Activated T-helper 1 cell treated with anti-CD3 and anti-CD28 coated beads, Interleukin-12 subunit alpha, Interleukin-12 subunit beta, Interleukin-2, Interleukin-4 antibody, amounts not matched to agents 30 ng/mL and 10 ng/mL and 1 ng/mL, durations not matched to agents 14 hours and 24 hours and 36 hours (primary cell): ENCODE measurements at regions not wholly inside any gene's neighbourhood (a gene's known extent, or its start where the extent isn't known, plus 50 kb on each side); places are given as distances from the start of the nearest gene placed in this dataset.

Experiments used
- DNase-seq: peaks from one replicate; pipeline ENCODE4 v3.0.0; 2021; ENCODE audit warnings: low spot score
- H3K27ac Mint-ChIP-seq: one replicate; pipeline ENCODE4 v1.8.0; 2021; ENCODE audit warnings: mild to moderate bottlenecking, mixed read lengths
- H3K27me3 Mint-ChIP-seq: one replicate; pipeline ENCODE4 v1.8.0; 2022; ENCODE audit warnings: mild to moderate bottlenecking, moderate library complexity, mixed read lengths; ENCODE audit not compliant: insufficient read depth
- H3K36me3 Mint-ChIP-seq: one replicate; pipeline ENCODE4 v1.8.0; 2021; ENCODE audit warnings: low read depth, mixed read lengths
- H3K4me1 Mint-ChIP-seq: one replicate; pipeline ENCODE4 v1.8.0; 2021; ENCODE audit warnings: low read depth, mixed read lengths
- H3K4me3 Mint-ChIP-seq: one replicate; pipeline ENCODE4 v1.8.0; 2021; ENCODE audit warnings: mild to moderate bottlenecking, moderate library complexity, mixed read lengths
- H3K9me3 Mint-ChIP-seq: one replicate; pipeline ENCODE4 v1.8.0; 2021; ENCODE audit warnings: mixed read lengths
- intact Hi-C: fragments of 100-400 bp; cut with micrococcal nuclease; formaldehyde crosslinking; loops from one replicate; pipeline ENCODE4 v1.15.1; 2024

DNA sequence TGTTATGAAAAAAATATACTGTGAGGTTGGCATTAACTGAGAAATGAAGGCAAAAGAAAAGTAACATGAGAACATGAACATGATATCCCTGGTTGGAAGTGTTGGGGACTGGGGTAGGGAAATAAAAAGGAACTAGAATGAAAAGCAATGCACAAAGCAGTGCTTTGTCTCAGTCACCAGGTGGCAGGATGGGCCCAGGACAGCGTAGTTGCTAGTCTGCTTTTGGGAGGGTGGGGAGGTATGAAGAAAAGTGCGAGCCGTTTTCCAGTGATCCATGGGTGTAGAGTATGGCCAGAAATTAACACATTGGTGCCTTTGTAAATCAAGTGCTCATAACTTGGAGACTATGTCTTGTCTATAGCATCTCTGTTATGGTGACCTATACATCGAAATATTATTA, 662.5 kb upstream of the SALL1 start:
- Mint-ChIP-seq H3K27ac (no peak overlapping the region), H3K9me3 (peaks cover 8% of the 10 kb centered on the region), H3K27me3 (no peaks in the 10 kb centered on the region), H3K36me3 (no peaks in the 10 kb centered on the region), H3K4me3 (no peak overlapping the region), H3K4me1 (no peaks in the 10 kb centered on the region)
- DNase-seq, result no peak
- intact Hi-C loops, result no loop called here

DNA sequence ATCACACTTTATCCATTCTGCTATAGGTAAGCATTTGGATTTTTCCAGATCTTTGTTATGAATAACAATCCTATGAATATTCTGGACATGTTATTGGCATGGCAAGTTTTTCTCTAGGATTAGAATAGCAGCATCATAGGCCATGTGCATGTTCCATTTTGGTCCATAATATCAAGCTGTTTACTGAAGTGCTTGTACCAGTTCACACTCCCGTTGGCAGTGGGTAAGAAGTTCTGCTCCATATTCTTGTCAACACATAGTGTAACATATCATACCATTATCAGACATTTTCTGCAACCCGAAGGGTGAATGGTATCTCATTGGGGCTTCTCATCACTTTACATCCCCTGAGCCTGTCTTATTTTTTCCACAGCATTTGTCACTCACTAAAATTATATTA, 661.9 kb upstream of the SALL1 start:
- Mint-ChIP-seq H3K9me3 (peaks cover 6% of the 10 kb centered on the region), H3K4me3 (no peak overlapping the region), H3K36me3 (no peaks in the 10 kb centered on the region), H3K27ac (no peak overlapping the region), H3K27me3 (no peaks in the 10 kb centered on the region), H3K4me1 (no peaks in the 10 kb centered on the region)
- no peak for DNase-seq
- intact Hi-C loops, result no loop called here

DNA sequence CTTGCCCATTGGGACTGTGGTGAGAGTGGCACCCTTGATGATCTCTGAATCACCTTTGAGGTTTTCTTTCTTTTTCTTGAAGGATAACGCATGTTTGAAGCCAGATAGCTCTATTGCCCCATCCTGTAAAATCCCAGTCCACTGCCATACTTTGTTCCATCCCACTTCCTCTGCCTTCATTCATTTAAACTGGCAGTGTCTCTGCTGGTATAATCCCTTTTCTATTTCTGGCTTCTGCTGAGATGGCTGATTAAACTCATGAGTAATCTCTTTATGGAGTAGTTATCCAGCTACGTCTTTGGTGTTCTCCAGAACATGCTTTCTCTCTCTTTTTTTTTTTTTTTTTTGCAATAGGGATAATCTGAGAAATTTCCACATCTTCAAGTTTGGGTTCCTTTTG, 656.5 kb upstream of the SALL1 start:
- H3K27ac Mint-ChIP-seq, result no peak overlapping the region
- intact Hi-C loops, result no loop called here
- H3K9me3 Mint-ChIP-seq, result peaks cover 6% of the 10 kb centered on the region
- no peak for DNase-seq
- H3K4me3 Mint-ChIP-seq, result no peak overlapping the region
- H3K27me3 Mint-ChIP-seq, result no peaks in the 10 kb centered on the region
- no peaks in the 10 kb centered on the region for H3K4me1 Mint-ChIP-seq
- no peaks in the 10 kb centered on the region for H3K36me3 Mint-ChIP-seq

DNA sequence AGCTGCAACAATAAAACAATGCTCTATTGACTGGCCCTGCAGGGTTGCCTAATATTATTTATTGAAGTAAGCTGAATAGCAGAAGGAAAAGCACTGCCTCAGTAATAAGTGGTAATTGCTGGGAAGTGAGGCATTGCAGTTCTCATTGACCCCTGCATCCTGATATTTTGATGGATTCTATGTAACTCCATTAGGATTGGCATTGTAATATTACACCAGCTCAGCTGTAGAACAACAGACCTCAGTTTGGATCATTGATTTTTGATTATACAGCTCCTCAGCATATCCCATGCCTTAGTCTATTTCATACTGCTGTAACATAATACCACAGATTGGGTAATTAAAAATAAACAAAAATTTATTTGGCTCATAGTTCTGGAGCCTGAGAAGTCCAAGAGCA, 650.6 kb upstream of the SALL1 start:
- intact Hi-C loops, result no loop called here
- Mint-ChIP-seq H3K4me1 (no peaks in the 10 kb centered on the region), H3K4me3 (no peak overlapping the region), H3K27me3 (no peaks in the 10 kb centered on the region), H3K36me3 (no peaks in the 10 kb centered on the region), H3K27ac (no peak overlapping the region), H3K9me3 (no peaks in the 10 kb centered on the region)
- no peak for DNase-seq

DNA sequence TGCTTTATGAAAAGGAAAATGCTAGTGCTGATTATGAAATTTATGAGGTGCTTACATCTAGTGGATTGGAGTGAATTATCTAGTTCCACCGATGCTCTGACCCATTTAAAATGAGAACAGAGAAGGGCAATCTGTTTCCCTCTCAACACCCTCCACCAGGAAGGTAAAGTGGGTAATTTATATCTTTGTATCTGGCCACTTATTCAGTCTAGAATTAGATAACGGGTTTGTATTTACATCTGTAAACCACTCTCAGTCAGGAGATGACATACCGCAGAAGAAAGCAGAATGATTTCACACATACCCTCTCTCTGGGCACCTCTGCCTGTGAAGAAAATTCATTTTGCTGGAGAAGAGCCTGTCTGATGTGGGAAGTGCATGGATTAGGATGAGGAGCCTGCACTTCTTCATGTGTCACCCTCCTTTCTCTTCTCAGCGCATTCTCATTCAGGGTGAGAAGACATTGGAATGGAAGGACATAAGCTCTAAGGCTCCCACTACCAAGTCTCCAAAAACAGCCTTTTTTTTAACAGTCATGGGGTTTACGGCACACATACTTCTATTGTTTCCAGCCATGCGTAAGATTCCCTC, 646.7 kb upstream of the SALL1 start:
- intact Hi-C loops, result no loop called here
- Mint-ChIP-seq H3K4me1 (no peaks in the 10 kb centered on the region), H3K9me3 (peaks cover 8% of the 10 kb centered on the region), H3K27me3 (no peaks in the 10 kb centered on the region), H3K4me3 (no peak overlapping the region), H3K27ac (no peak overlapping the region), H3K36me3 (no peaks in the 10 kb centered on the region)
- DNase-seq, result no peak

DNA sequence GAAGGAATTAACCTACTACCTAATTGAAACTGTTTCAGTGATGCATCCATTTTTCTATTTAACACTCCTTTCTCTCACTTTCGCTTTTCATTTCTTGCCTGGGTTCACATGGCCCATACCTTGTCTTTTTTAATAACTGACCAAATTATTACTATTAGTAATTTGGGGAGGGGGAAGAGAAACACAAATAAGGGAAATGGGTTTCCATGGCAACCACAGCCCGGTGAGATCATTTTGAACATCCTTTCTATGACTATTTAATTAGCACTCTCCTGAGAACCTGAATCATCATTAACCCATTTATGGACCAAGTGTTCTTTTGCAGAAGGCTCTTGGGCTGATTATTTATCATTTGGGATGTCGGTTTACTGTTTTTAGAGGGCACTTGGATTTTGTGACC, 628.2 kb upstream of the SALL1 start:
- Mint-ChIP-seq H3K4me1 (no peaks in the 10 kb centered on the region), H3K4me3 (no peak overlapping the region), H3K36me3 (no peaks in the 10 kb centered on the region), H3K27me3 (no peaks in the 10 kb centered on the region), H3K9me3 (peaks cover 7% of the 10 kb centered on the region), H3K27ac (no peak overlapping the region)
- intact Hi-C loops, result no loop called here
- DNase-seq, result no peak

DNA sequence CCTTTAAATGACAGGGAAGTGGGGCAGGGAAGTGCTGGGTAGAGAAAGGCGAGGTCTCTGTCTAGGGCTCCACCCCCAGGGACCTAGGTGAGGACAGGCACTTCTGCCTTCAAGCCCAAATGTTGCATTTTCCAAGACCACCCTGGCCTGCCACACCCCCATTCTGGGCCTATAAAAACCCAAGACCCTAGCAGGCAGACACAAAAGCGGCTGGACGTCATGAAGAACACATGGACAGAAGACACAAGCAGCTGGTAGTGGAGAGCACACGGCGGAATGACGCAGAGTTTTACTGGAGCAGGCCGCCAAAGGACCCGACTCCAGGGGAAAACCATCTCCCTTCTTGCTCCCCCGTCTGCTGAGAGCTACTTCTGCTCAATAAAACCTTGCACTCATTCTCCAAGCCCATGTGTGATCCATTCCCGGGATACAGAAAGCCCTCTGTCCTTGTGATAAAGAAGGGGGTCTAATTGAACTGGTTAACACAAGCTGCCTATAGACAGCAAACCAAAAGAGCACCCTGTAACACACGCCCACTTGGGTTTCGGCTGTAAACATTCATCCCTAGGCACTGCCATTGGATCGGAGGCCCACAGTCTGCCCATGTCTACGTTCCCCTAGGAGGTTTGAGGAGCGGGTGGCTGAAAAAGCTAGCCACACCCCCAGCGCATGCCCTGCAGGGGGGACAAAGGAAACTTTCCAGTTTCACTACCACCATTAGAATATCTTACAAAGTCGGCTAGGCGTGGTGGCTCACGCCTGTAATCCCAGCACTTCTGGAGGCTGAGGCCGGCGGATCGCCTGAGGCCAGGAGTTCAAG, 622.2 kb upstream of the SALL1 start:
- no peak overlapping the region for H3K27ac Mint-ChIP-seq
- no peaks in the 10 kb centered on the region for H3K36me3 Mint-ChIP-seq

DNA sequence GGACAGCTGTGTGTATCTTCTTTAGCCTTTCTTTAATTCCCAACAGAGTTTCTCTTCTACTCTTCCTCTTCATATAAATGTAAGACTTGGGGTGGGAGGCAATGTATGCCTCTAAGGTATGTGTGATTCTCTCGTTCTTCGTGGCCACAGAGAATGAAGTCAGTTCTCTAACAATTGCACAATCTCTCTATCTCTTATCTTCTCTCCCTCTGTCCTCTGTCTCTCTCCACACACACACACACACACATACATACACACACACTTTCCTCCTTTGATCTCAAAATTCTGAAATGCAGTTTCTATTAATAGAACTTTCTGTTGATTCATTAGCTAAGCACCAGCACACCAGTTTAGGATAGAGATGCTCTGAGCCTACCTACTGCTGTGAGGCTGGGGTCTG, 615.7 kb upstream of the SALL1 start:
- Mint-ChIP-seq H3K36me3 (no peaks in the 10 kb centered on the region), H3K4me1 (peaks cover 7% of the 10 kb centered on the region), H3K9me3 (no peaks in the 10 kb centered on the region), H3K27ac (no peak overlapping the region), H3K4me3 (no peak overlapping the region), H3K27me3 (peaks cover 3% of the 10 kb centered on the region)
- intact Hi-C loops, result no loop called here
- no peak for DNase-seq

More for the DNA sequence above, 622.2 kb upstream of the SALL1 start:
- intact Hi-C loops, result no loop called here
- no peaks in the 10 kb centered on the region for H3K27me3 Mint-ChIP-seq
- no peak overlapping the region for H3K4me3 Mint-ChIP-seq
- no peak for DNase-seq
- no peaks in the 10 kb centered on the region for H3K4me1 Mint-ChIP-seq
- peaks cover 1% of the 10 kb centered on the region for H3K9me3 Mint-ChIP-seq

DNA sequence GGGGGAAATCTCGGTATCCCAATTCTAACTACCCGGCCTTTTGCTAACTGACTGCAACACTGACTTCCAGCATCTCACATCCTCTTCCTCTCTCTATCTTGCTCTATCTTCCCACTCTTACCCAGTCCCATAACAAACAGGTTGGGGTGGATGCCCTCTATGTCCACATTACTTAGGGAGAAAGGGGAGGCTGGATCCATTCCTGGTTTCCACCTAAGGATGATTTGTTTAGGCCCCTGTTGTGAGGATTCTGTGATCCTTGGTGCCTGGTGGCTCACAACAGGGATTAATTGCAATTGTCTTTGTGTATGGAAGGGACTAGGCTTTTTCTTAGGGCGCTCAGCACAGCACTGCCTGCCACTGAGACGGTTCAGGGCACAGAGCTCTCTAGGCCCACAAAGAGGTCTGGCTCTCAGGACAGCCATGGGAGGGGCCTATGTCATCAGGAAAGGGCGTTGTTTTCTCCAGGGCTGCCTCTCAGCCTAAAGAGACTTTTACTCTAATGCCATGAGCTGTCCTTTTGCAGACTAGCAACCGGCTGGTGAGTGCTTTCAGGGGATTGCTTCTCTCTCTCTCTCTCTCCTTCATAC, 612.1 kb upstream of the SALL1 start:
- Mint-ChIP-seq H3K4me3 (no peak overlapping the region), H3K4me1 (peaks cover 7% of the 10 kb centered on the region), H3K27ac (no peak overlapping the region), H3K27me3 (peaks cover 3% of the 10 kb centered on the region), H3K9me3 (no peaks in the 10 kb centered on the region), H3K36me3 (no peaks in the 10 kb centered on the region)
- no peak for DNase-seq
- intact Hi-C loops, result no loop called here

DNA sequence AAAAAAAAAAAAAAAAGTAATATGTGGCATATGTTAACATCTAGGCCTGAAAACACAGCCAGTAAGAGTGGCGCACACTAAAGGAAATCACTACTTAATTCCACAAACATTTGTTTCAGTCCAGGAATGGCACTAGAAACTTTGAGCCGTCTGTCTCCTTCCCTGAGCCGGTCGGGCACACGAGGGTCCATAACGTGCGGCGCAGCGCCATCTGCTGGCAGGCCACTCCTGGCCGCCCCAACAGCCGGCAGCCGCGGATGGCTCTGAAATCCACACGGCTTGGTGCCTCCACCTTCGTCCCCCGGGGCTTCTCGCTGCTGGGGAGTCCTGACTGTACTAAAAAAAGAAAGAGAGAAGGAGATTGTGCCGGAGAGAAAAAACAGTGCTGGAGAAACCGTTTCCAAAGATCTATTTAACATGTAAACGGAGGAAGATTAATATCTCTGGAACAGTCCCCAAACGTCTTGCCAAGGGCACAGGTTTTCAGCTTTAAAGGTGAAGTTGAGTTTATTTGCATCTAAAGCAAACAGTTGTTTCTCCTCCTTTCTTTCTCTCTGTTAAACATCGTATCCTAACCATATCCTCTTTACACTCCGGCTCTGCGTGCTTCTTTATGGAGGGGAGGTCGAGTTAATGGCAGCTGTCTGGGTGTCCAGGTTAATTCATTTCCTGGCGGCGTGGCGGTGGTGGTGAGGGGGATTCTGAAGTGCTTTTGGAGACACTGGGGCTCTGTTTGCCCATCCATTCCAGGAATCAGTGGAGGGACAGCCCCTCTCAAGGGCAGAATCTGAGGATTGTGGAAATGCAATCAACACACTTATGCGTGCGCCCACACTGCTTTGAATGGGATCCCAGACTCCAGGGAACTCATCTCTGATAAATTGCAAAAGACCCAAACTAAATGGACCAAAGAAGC, 611.3 kb upstream of the SALL1 start:
- H3K27me3 Mint-ChIP-seq, result peaks cover 3% of the 10 kb centered on the region
- intact Hi-C loops, result no loop called here
- no peaks in the 10 kb centered on the region for H3K9me3 Mint-ChIP-seq
- DNase-seq, result peak; percentile 5
- no peaks in the 10 kb centered on the region for H3K36me3 Mint-ChIP-seq
- no peak overlapping the region for H3K4me3 Mint-ChIP-seq
- peak overlapping the region; percentile 43 for H3K27ac Mint-ChIP-seq
- H3K4me1 Mint-ChIP-seq, result peaks cover 7% of the 10 kb centered on the region

DNA sequence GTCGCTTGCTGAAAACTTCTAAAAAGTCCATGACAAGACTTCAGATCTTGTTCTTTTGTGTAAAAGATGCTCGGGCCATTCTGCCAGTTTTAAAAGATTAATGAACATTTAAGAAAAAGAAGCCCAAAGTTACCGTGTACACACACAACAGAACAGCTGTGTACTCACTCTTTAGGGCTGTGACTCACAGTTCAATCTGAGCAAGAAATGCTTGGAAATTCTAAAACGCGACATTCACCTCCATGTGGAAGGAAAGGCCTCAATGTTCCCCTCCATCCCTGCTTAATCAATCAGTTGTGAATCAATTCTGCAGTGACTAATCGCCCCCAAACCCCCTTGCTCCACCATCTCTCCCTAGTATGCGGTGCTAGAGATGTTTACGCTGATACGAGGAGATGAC, 609.9 kb upstream of the SALL1 start:
- no peaks in the 10 kb centered on the region for H3K36me3 Mint-ChIP-seq
- intact Hi-C loops, result no loop called here
- peaks cover 3% of the 10 kb centered on the region for H3K27me3 Mint-ChIP-seq
- no peak overlapping the region for H3K27ac Mint-ChIP-seq
- peaks cover 7% of the 10 kb centered on the region for H3K4me1 Mint-ChIP-seq
- no peaks in the 10 kb centered on the region for H3K9me3 Mint-ChIP-seq
- DNase-seq, result no peak
- no peak overlapping the region for H3K4me3 Mint-ChIP-seq

DNA sequence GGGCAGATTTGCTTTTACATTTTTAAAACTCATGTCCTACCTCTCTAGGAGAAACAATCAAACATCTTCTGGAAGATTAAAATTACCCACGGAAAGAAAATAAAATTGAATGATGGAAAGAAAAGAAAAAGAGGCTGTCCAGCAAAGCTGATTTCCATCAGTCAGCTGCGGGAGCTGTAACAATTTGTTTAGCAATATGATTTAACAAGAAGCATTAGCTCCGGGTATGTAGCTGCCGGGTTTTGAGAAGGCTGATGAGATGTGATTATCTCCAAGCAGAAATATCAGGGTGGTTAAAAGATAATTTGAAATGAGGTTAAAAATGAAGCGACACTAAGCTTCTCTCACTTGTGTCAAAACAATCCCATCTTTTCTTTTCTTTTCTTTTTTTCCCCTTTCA, 608.9 kb upstream of the SALL1 start:
- H3K27me3 Mint-ChIP-seq, result peaks cover 3% of the 10 kb centered on the region
- H3K36me3 Mint-ChIP-seq, result no peaks in the 10 kb centered on the region
- DNase-seq, result no peak
- intact Hi-C loops, result no loop called here
- H3K27ac Mint-ChIP-seq, result no peak overlapping the region
- no peak overlapping the region for H3K4me3 Mint-ChIP-seq
- no peaks in the 10 kb centered on the region for H3K9me3 Mint-ChIP-seq
- peaks cover 7% of the 10 kb centered on the region for H3K4me1 Mint-ChIP-seq

DNA sequence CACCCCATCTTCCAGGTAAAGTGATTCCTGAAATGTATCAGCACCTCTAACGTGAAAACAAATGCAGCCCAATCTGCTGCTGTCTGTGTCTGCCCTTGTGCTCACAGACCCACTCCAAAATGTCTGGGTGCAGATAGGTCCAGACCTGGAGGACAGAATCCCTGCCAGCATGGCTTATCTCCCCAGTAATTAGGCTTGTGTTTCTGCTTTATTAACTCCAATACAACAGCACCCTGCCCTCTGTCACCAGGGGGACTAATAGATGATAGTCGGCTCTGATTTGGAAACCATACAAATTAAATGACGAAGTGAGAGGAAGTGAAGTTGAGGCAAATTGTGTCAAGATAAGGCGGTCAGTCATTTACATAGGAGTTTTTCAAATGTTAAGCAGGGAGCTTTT, 608.3 kb upstream of the SALL1 start:
- no peak for DNase-seq
- no peak overlapping the region for H3K27ac Mint-ChIP-seq

More for the DNA sequence above, 608.3 kb upstream of the SALL1 start:
- H3K4me1 Mint-ChIP-seq, result peaks cover 7% of the 10 kb centered on the region
- H3K27me3 Mint-ChIP-seq, result peaks cover 3% of the 10 kb centered on the region
- H3K4me3 Mint-ChIP-seq, result no peak overlapping the region
- H3K36me3 Mint-ChIP-seq, result no peaks in the 10 kb centered on the region
- intact Hi-C loops, result no loop called here
- H3K9me3 Mint-ChIP-seq, result no peaks in the 10 kb centered on the region
